CD14-positive monocyte (primary cell): ENCODE measurements at regions not wholly inside any gene's neighbourhood (a gene's known extent, or its start where the extent isn't known, plus 50 kb on each side); places are given as distances from the start of the nearest gene placed in this dataset.

Source experiments
- DNase-seq, 3 donors: peaks; one replicate each; pipeline ENCODE4 v3.0.0-alpha.2; 2011 to 2022
- H2AFZ ChIP-seq: 2 replicates; pipeline ENCODE4 v1.6.0; 2012; ENCODE audit warnings: mild to moderate bottlenecking, low read depth, low read length, inconsistent platforms; ENCODE audit not compliant: insufficient read depth, poor library complexity, severe bottlenecking
- H3K27ac ChIP-seq, 2 donors: 1 replicate in 1 of 2; 2 replicates in 1 of 2; pipeline ENCODE4 v1.5.1; 2012 to 2013; ENCODE audit warnings: low read length in 2 of 2, control low read depth in 1 of 2, inconsistent platforms in 1 of 2, low read depth in 1 of 2, mild to moderate bottlenecking in 1 of 2
- H3K27me3 ChIP-seq, 2 donors: one replicate each; pipeline versions ENCODE4 v1.6.0 to v1.6.1; 2011 to 2013; ENCODE audit warnings: low read length in 2 of 2; ENCODE audit not compliant: control insufficient read depth in 2 of 2, insufficient read depth in 2 of 2
- H3K36me3 ChIP-seq, 2 donors: replicated peaks in 1 of 2; 1 replicate in 1 of 2; 2 replicates in 1 of 2; pipeline versions ENCODE4 v1.5.1 to v1.6.1; 2012 to 2013; ENCODE audit warnings: low read length in 2 of 2, control low read depth in 1 of 2, inconsistent platforms in 1 of 2, mild to moderate bottlenecking in 1 of 2; ENCODE audit not compliant: insufficient read depth in 2 of 2, control insufficient read depth in 1 of 2
- H3K4me1 ChIP-seq, 2 donors: 1 replicate in 1 of 2; 2 replicates in 1 of 2; pipeline versions ENCODE4 v1.5.1 to v1.6.1; 2012 to 2013; ENCODE audit warnings: low read length in 2 of 2, control low read depth in 1 of 2, inconsistent platforms in 1 of 2, mild to moderate bottlenecking in 1 of 2, moderate library complexity in 1 of 2; ENCODE audit not compliant: insufficient read depth in 2 of 2, control insufficient read depth in 1 of 2
- H3K4me2 ChIP-seq: replicated peaks from 2 replicates; pipeline ENCODE3; 2012; ENCODE audit warnings: low read length, moderate library complexity, mild to moderate bottlenecking; ENCODE audit not compliant: poor library complexity, severe bottlenecking; ENCODE audit errors: extremely low read depth
- H3K4me3 ChIP-seq, 3 experiments: fragments of 200-600 bp in 1 of 3; sonication (generic) in 1 of 3; replicated peaks in 1 of 3; 1 replicate in 2 of 3; 2 replicates in 1 of 3; pipeline ENCODE4 v1.5.1; 2011 to 2013; ENCODE audit warnings: low read length in 3 of 3, mild to moderate bottlenecking in 3 of 3, control low read depth in 2 of 3, low read depth in 2 of 3, inconsistent platforms in 1 of 3, moderate library complexity in 1 of 3
- H3K79me2 ChIP-seq: 2 replicates; pipeline ENCODE4 v1.6.0; 2012; ENCODE audit warnings: mild to moderate bottlenecking, control low read depth, inconsistent platforms, low read length, moderate library complexity; ENCODE audit not compliant: insufficient read depth
- H3K9ac ChIP-seq: 2 replicates; pipeline ENCODE4 v1.6.0; 2017; ENCODE audit warnings: low read length, mild to moderate bottlenecking; ENCODE audit not compliant: insufficient read depth, poor library complexity, severe bottlenecking
- H3K9me3 ChIP-seq, 2 donors: replicated peaks in 1 of 2; 1 replicate in 1 of 2; 2 replicates in 1 of 2; pipeline versions ENCODE4 v1.5.1 to v1.6.1; 2012 to 2013; ENCODE audit warnings: low read length in 2 of 2, control low read depth in 1 of 2; ENCODE audit not compliant: control insufficient read depth in 1 of 2, insufficient read depth in 1 of 2
- H4K20me1 ChIP-seq: 2 replicates; pipeline ENCODE4 v1.6.0; 2012; ENCODE audit warnings: mild to moderate bottlenecking, low read length, control low read depth, moderate library complexity; ENCODE audit not compliant: insufficient read depth
- H3K27ac Mint-ChIP-seq, 7 donors: one replicate each; pipeline ENCODE4 v1.8.0; 2020; ENCODE audit warnings: mild to moderate bottlenecking in 7 of 7, mixed read lengths in 7 of 7, moderate library complexity in 6 of 7, inconsistent platforms in 2 of 7
- H3K27me3 Mint-ChIP-seq, 3 donors: one replicate each; pipeline ENCODE4 v1.8.0; 2021 to 2022; ENCODE audit warnings: low read depth in 3 of 3, mild to moderate bottlenecking in 3 of 3, mixed read lengths in 3 of 3, moderate library complexity in 3 of 3, inconsistent platforms in 1 of 3
- H3K36me3 Mint-ChIP-seq, 2 donors: one replicate each; pipeline ENCODE4 v1.8.0; 2020; ENCODE audit warnings: mixed read lengths in 2 of 2, inconsistent platforms in 1 of 2, mild to moderate bottlenecking in 1 of 2
- H3K4me1 Mint-ChIP-seq: one replicate; pipeline ENCODE4 v1.8.0; 2020; ENCODE audit warnings: mild to moderate bottlenecking, mixed read lengths
- H3K4me3 Mint-ChIP-seq, 2 donors: one replicate each; pipeline ENCODE4 v1.8.0; 2020; ENCODE audit warnings: mild to moderate bottlenecking in 2 of 2, mixed read lengths in 2 of 2, moderate library complexity in 1 of 2
- H3K9me3 Mint-ChIP-seq, 7 donors: one replicate each; pipeline ENCODE4 v1.8.0; 2020 to 2022; ENCODE audit warnings: mixed read lengths in 7 of 7, mild to moderate bottlenecking in 6 of 7, moderate library complexity in 6 of 7, inconsistent platforms in 2 of 7
- WGBS: methylation state at CpG from one replicate; pipeline ENCODE4 v1.1.5; 2013; ENCODE audit warnings: missing lambda C conversion rate; ENCODE audit not compliant: insufficient coverage; 5-methylcytosine and 5-hydroxymethylcytosine counted together
- intact Hi-C, 2 donors: fragments of 100-400 bp; cut with micrococcal nuclease; formaldehyde crosslinking; loops; one replicate each; pipeline versions ENCODE4 v1.15.0 to v1.15.1; 2023
- TF ChIP-seq, protein P1 (sequence below): fragments of 200-600 bp; IDR thresholded peaks from one replicate; pipeline ENCODE4 v1.8.0; 2022; ENCODE audit warnings: antibody characterized with exemption, mild to moderate bottlenecking

GRCh38 chr15:29470794-29471193 is 201.2 kb upstream of the NSMCE3 start:
- Histone ChIP-seq H3K4me3 (no peak overlapping the region), H3K9ac (no peak overlapping the region), H4K20me1 (no peaks in the 10 kb centered on the region), H3K4me1 (no peaks in the 10 kb centered on the region), H3K79me2 (no peaks in the 10 kb centered on the region), H3K4me2 (no peak overlapping the region), H3K36me3 (no peaks in the 10 kb centered on the region), H3K27me3 (no peaks in the 10 kb centered on the region), H3K9me3 (peaks cover 0 to 10% of the 10 kb centered on the region in 2 donors), H3K27ac (no peak overlapping the region), H2AFZ (no peak overlapping the region)
- TF ChIP-seq, protein P1, sequence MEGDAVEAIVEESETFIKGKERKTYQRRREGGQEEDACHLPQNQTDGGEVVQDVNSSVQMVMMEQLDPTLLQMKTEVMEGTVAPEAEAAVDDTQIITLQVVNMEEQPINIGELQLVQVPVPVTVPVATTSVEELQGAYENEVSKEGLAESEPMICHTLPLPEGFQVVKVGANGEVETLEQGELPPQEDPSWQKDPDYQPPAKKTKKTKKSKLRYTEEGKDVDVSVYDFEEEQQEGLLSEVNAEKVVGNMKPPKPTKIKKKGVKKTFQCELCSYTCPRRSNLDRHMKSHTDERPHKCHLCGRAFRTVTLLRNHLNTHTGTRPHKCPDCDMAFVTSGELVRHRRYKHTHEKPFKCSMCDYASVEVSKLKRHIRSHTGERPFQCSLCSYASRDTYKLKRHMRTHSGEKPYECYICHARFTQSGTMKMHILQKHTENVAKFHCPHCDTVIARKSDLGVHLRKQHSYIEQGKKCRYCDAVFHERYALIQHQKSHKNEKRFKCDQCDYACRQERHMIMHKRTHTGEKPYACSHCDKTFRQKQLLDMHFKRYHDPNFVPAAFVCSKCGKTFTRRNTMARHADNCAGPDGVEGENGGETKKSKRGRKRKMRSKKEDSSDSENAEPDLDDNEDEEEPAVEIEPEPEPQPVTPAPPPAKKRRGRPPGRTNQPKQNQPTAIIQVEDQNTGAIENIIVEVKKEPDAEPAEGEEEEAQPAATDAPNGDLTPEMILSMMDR = no peak
- H3K36me3 Mint-ChIP-seq = no peaks in the 10 kb centered on the region
- WGBS = 90% methylated on average over 2 of the region's 3 CpGs
- peaks cover 0 to 12% (median 5%) of the 10 kb centered on the region in 7 donors for H3K9me3 Mint-ChIP-seq
- intact Hi-C loops = no loop called here
- no peaks in the 10 kb centered on the region for H3K4me1 Mint-ChIP-seq
- no peak overlapping the region for H3K27ac Mint-ChIP-seq
- no peak overlapping the region for H3K4me3 Mint-ChIP-seq
- H3K27me3 Mint-ChIP-seq = peaks cover 1 to 6% (median 2%) of the 10 kb centered on the region in 3 donors
- DNase-seq = no peak

GRCh38 chr15:29470311-29470710 is 200.7 kb upstream of the NSMCE3 start:
- DNase-seq = no peak
- WGBS = 95% methylated on average over 14 of the region's 14 CpGs
- H3K79me2 ChIP-seq = no peaks in the 10 kb centered on the region
- H3K36me3 ChIP-seq = no peaks in the 10 kb centered on the region
- H2AFZ ChIP-seq = no peak overlapping the region
- TF ChIP-seq, protein P1 = no peak
- Mint-ChIP-seq H3K4me3 (no peak overlapping the region), H3K36me3 (no peaks in the 10 kb centered on the region), H3K27me3 (peaks cover 1 to 6% (median 2%) of the 10 kb centered on the region in 3 donors), H3K27ac (no peak overlapping the region), H3K9me3 (peaks cover 0 to 8% (median 5%) of the 10 kb centered on the region in 7 donors), H3K4me1 (no peaks in the 10 kb centered on the region)
- no peaks in the 10 kb centered on the region for H3K4me1 ChIP-seq
- H3K9ac ChIP-seq = no peak overlapping the region
- no peak overlapping the region for H3K4me3 ChIP-seq
- intact Hi-C loops = no loop called here
- no peak overlapping the region for H3K4me2 ChIP-seq
- no peaks in the 10 kb centered on the region for H4K20me1 ChIP-seq
- H3K9me3 ChIP-seq = peaks cover 0 to 6% of the 10 kb centered on the region in 2 donors
- H3K27ac ChIP-seq = no peak overlapping the region
- no peaks in the 10 kb centered on the region for H3K27me3 ChIP-seq
